ENCODE measurements at regions not wholly inside any gene's neighbourhood (a gene's known extent, or its start where the extent isn't known, plus 50 kb on each side); places are given as distances from the start of the nearest gene placed in this dataset.

DNA sequence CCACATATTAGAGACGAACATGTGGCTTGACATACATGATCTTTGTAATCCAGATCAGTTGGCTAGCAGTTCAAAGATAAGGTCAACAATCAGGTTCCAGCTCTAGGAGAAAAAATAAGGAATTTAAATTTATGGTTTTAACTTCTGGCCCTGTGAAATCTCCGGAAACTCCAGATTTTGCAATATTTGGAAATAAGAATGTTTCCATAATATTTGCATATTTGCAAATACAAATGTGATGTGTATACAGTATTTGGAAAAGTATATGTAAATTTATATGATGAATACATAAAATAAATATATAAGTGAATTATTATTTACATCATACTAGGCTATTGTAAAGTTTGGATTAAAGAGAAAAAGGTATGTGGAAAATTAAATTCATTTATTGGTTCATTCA, 97.1 kb downstream of the KCNJ2 start:
- TF ChIP-seq, protein P1, sequence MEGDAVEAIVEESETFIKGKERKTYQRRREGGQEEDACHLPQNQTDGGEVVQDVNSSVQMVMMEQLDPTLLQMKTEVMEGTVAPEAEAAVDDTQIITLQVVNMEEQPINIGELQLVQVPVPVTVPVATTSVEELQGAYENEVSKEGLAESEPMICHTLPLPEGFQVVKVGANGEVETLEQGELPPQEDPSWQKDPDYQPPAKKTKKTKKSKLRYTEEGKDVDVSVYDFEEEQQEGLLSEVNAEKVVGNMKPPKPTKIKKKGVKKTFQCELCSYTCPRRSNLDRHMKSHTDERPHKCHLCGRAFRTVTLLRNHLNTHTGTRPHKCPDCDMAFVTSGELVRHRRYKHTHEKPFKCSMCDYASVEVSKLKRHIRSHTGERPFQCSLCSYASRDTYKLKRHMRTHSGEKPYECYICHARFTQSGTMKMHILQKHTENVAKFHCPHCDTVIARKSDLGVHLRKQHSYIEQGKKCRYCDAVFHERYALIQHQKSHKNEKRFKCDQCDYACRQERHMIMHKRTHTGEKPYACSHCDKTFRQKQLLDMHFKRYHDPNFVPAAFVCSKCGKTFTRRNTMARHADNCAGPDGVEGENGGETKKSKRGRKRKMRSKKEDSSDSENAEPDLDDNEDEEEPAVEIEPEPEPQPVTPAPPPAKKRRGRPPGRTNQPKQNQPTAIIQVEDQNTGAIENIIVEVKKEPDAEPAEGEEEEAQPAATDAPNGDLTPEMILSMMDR (IDR thresholded peaks at IDR 0.05): no peak
- no peak for TF ChIP-seq POLR2AphosphoS5 (IDR thresholded peaks at IDR 0.05; ENCODE audit: low read depth, low read length)
- TF ChIP-seq, protein P2, sequence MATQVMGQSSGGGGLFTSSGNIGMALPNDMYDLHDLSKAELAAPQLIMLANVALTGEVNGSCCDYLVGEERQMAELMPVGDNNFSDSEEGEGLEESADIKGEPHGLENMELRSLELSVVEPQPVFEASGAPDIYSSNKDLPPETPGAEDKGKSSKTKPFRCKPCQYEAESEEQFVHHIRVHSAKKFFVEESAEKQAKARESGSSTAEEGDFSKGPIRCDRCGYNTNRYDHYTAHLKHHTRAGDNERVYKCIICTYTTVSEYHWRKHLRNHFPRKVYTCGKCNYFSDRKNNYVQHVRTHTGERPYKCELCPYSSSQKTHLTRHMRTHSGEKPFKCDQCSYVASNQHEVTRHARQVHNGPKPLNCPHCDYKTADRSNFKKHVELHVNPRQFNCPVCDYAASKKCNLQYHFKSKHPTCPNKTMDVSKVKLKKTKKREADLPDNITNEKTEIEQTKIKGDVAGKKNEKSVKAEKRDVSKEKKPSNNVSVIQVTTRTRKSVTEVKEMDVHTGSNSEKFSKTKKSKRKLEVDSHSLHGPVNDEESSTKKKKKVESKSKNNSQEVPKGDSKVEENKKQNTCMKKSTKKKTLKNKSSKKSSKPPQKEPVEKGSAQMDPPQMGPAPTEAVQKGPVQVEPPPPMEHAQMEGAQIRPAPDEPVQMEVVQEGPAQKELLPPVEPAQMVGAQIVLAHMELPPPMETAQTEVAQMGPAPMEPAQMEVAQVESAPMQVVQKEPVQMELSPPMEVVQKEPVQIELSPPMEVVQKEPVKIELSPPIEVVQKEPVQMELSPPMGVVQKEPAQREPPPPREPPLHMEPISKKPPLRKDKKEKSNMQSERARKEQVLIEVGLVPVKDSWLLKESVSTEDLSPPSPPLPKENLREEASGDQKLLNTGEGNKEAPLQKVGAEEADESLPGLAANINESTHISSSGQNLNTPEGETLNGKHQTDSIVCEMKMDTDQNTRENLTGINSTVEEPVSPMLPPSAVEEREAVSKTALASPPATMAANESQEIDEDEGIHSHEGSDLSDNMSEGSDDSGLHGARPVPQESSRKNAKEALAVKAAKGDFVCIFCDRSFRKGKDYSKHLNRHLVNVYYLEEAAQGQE (IDR thresholded peaks at IDR 0.05; ENCODE audit: insufficient read depth in 1 of 2, low read depth in 2 of 2, low read length in 1 of 2): no peak
- TF ChIP-seq TCF7L2 (IDR thresholded peaks at IDR 0.05; ENCODE audit: low read depth, low read length): no peak
- TF ChIP-seq SIN3A (IDR thresholded peaks at IDR 0.05; ENCODE audit: borderline replicate concordance, insufficient read depth, low read depth, low read length): no peak

Measured in Panc1 (cell line).